ENCODE measurements at regions not wholly inside any gene's neighbourhood (a gene's known extent, or its start where the extent isn't known, plus 50 kb on each side); places are given as distances from the start of the nearest gene placed in this dataset.

DNA sequence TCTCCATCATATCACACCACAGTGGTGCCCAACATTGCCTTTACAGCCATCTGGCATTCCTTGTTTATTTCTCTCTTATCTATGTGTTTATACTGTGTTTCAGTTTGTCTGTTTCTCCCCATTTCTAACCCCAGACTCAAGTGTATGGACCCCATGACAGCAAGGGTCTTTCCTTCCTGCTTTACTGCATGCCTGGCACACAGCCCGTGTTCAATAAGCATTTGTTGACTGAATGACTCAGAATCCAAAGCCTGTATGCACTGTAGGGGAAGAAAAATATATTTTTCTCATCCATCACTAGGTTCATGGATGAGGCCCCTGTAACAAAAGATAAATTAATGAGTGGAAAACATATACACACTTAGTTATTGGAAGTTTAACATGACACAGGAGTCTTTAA, 190.8 kb upstream of the SEMA6A start (continued):
- TF ChIP-seq, protein P1, sequence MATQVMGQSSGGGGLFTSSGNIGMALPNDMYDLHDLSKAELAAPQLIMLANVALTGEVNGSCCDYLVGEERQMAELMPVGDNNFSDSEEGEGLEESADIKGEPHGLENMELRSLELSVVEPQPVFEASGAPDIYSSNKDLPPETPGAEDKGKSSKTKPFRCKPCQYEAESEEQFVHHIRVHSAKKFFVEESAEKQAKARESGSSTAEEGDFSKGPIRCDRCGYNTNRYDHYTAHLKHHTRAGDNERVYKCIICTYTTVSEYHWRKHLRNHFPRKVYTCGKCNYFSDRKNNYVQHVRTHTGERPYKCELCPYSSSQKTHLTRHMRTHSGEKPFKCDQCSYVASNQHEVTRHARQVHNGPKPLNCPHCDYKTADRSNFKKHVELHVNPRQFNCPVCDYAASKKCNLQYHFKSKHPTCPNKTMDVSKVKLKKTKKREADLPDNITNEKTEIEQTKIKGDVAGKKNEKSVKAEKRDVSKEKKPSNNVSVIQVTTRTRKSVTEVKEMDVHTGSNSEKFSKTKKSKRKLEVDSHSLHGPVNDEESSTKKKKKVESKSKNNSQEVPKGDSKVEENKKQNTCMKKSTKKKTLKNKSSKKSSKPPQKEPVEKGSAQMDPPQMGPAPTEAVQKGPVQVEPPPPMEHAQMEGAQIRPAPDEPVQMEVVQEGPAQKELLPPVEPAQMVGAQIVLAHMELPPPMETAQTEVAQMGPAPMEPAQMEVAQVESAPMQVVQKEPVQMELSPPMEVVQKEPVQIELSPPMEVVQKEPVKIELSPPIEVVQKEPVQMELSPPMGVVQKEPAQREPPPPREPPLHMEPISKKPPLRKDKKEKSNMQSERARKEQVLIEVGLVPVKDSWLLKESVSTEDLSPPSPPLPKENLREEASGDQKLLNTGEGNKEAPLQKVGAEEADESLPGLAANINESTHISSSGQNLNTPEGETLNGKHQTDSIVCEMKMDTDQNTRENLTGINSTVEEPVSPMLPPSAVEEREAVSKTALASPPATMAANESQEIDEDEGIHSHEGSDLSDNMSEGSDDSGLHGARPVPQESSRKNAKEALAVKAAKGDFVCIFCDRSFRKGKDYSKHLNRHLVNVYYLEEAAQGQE (IDR thresholded peaks at IDR 0.05; ENCODE audit: unreplicated experiment): no peak
- no peak for TF ChIP-seq STAT1 (IDR thresholded peaks at IDR 0.05; ENCODE audit: unreplicated experiment)
- TF ChIP-seq ZNF114 (CRISPR knock-in tag; IDR thresholded peaks at IDR 0.05): no peak
- TF ChIP-seq EZH2phosphoT487 (IDR thresholded peaks at IDR 0.05; ENCODE audit: unreplicated experiment): no peak
- no peak for TF ChIP-seq ZNF331 (CRISPR knock-in tag; IDR thresholded peaks at IDR 0.05; ENCODE audit: low read depth)
- TF ChIP-seq, protein P2, sequence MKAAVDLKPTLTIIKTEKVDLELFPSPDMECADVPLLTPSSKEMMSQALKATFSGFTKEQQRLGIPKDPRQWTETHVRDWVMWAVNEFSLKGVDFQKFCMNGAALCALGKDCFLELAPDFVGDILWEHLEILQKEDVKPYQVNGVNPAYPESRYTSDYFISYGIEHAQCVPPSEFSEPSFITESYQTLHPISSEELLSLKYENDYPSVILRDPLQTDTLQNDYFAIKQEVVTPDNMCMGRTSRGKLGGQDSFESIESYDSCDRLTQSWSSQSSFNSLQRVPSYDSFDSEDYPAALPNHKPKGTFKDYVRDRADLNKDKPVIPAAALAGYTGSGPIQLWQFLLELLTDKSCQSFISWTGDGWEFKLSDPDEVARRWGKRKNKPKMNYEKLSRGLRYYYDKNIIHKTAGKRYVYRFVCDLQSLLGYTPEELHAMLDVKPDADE (IDR thresholded peaks at IDR 0.05): no peak

DNA sequence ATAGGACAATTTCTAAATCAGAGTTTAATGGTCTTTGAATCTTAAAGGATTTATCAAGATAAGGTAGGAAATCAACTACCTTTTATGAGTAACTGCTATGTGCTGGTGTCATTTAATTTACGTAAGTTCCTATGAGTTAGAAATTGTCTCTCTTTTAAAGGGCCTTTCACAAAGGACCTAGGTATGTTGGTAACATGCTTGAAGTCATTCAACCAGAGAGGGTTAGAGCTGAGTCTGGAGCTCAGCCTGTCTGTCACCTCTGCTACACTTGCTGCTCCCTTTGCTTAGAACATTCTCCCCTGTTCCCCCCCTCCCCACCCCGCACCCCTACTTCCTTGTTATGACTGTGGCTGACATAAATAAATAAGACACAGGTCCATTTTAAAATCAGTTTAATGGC, 190.3 kb upstream of the SEMA6A start:
- H3K4me2 ChIP-seq: no peak overlapping the region
- no peak for ATAC-seq
- H2AFZ ChIP-seq: peak overlapping the region; percentile 25
- peaks cover 26% of the 10 kb centered on the region for H3K4me1 Mint-ChIP-seq
- no peaks in the 10 kb centered on the region for H3K27me3 ChIP-seq (ENCODE audit: insufficient read depth)
- no peaks in the 10 kb centered on the region for H3K79me2 ChIP-seq (replicated peaks; ENCODE audit: insufficient read depth)
- no peaks in the 10 kb centered on the region for H3K36me3 ChIP-seq (ENCODE audit: insufficient read depth)
- no peak overlapping the region for H3K27ac Mint-ChIP-seq
- no peak for DNase-seq (ENCODE audit: low spot score)
- H3K9me2 ChIP-seq (ENCODE audit: insufficient read depth): no peaks in the 10 kb centered on the region
- H3K9me3 Mint-ChIP-seq: no peaks in the 10 kb centered on the region
- H3K27me3 Mint-ChIP-seq (ENCODE audit: insufficient read depth, low read depth, poor library complexity): peaks cover 6% of the 10 kb centered on the region
- H3K4me3 Mint-ChIP-seq: no peak overlapping the region
- H3F3A ChIP-seq (replicated peaks; ENCODE audit: low read depth): 0 out of 2 replicates have a peak, but pooled peaks cover 2% of the 10 kb centered on the region
- H3K36me3 Mint-ChIP-seq (ENCODE audit: low read depth): no peaks in the 10 kb centered on the region
- H3K4me1 ChIP-seq (ENCODE audit: insufficient read depth): peaks cover 22% of the 10 kb centered on the region
- H3K4me3 ChIP-seq: no peak overlapping the region
- H4K20me1 ChIP-seq (replicated peaks; ENCODE audit: insufficient read depth): no peaks in the 10 kb centered on the region
- no peak overlapping the region for H3K27ac ChIP-seq (ENCODE audit: low read depth)
- TF ChIP-seq NANOG (IDR thresholded peaks at IDR 0.05; ENCODE audit: borderline replicate concordance): no peak
- no peak for TF ChIP-seq ZNF114 (CRISPR knock-in tag; IDR thresholded peaks at IDR 0.05)
- TF ChIP-seq, protein P3, sequence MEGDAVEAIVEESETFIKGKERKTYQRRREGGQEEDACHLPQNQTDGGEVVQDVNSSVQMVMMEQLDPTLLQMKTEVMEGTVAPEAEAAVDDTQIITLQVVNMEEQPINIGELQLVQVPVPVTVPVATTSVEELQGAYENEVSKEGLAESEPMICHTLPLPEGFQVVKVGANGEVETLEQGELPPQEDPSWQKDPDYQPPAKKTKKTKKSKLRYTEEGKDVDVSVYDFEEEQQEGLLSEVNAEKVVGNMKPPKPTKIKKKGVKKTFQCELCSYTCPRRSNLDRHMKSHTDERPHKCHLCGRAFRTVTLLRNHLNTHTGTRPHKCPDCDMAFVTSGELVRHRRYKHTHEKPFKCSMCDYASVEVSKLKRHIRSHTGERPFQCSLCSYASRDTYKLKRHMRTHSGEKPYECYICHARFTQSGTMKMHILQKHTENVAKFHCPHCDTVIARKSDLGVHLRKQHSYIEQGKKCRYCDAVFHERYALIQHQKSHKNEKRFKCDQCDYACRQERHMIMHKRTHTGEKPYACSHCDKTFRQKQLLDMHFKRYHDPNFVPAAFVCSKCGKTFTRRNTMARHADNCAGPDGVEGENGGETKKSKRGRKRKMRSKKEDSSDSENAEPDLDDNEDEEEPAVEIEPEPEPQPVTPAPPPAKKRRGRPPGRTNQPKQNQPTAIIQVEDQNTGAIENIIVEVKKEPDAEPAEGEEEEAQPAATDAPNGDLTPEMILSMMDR (conservative IDR thresholded peaks at IDR 0.05; ENCODE audit: low read depth in 2 of 2): no peak
- no peak for TF ChIP-seq EZH2 (IDR thresholded peaks at IDR 0.05; ENCODE audit: low read depth, unreplicated experiment)
- TF ChIP-seq STAT1 (IDR thresholded peaks at IDR 0.05; ENCODE audit: unreplicated experiment): no peak
- TF ChIP-seq EZH2phosphoT487 (IDR thresholded peaks at IDR 0.05; ENCODE audit: unreplicated experiment): no peak
- no peak for TF ChIP-seq CREB1 (CRISPR knock-in tag; IDR thresholded peaks at IDR 0.05; ENCODE audit: low read depth)
- TF ChIP-seq, protein P1 (IDR thresholded peaks at IDR 0.05; ENCODE audit: unreplicated experiment): no peak
- TF ChIP-seq POLR2AphosphoS5 (IDR thresholded peaks at IDR 0.05; ENCODE audit: low read depth): no peak
- TF ChIP-seq ZNF331 (CRISPR knock-in tag; IDR thresholded peaks at IDR 0.05; ENCODE audit: low read depth): no peak
- TF ChIP-seq, protein P2 (IDR thresholded peaks at IDR 0.05): no peak
- TF ChIP-seq JUNB (IDR thresholded peaks at IDR 0.05; ENCODE audit: unreplicated experiment): no peak

Data from GM23338 (cell line).